Vagina (tissue), 2 donors: ENCODE measurements at regions not wholly inside any gene's neighbourhood (a gene's known extent, or its start where the extent isn't known, plus 50 kb on each side); places are given as distances from the start of the nearest gene placed in this dataset.

Source experiments
- DNase-seq, 2 donors: peaks; one replicate each; pipeline ENCODE4 v3.0.0-alpha.2; 2017; ENCODE audit errors: extremely low spot score in 2 of 2
- H3K27ac ChIP-seq: fragments of 200-600 bp; sonication (generic); one replicate; pipeline ENCODE4 v1.5.1; 2019
- H3K27me3 ChIP-seq: fragments of 200-600 bp; sonication (generic); one replicate; pipeline ENCODE4 v1.5.1; 2019
- H3K36me3 ChIP-seq, 2 donors: fragments of 200-600 bp; sonication (generic); one replicate each; pipeline ENCODE4 v1.5.1; 2017 to 2019
- H3K4me1 ChIP-seq: fragments of 200-600 bp; sonication (generic); one replicate; pipeline ENCODE4 v1.5.1; 2019
- H3K4me3 ChIP-seq, 2 donors: fragments of 200-600 bp; sonication (generic); 1 replicate in 1 of 2; 2 replicates in 1 of 2; pipeline ENCODE4 v1.5.1; 2016 to 2019
- H3K9me3 ChIP-seq: fragments of 200-600 bp; sonication (generic); one replicate; pipeline ENCODE4 v1.5.1; 2019
- POLR2A ChIP-seq, 2 donors: fragments of 450-650 bp; IDR thresholded peaks; one replicate each; pipeline ENCODE4 v1.6.1; 2017; ENCODE audit warnings: antibody characterized with exemption in 2 of 2, mild to moderate bottlenecking in 2 of 2, moderate library complexity in 2 of 2
- POLR2AphosphoS5 ChIP-seq, 2 donors: sonication (generic); formaldehyde crosslinking; IDR thresholded peaks; one replicate each; pipeline ENCODE4 v1.9.0; 2017; ENCODE audit warnings: antibody characterized with exemption in 2 of 2, mild to moderate bottlenecking in 2 of 2, low read depth in 1 of 2; ENCODE audit not compliant: insufficient read depth in 1 of 2
- intact Hi-C: fragments of 100-400 bp; cut with DNase I; formaldehyde crosslinking; loops from one replicate; pipeline ENCODE4 v1.15.1; 2023
- TF ChIP-seq, protein P1 (sequence below), 3 experiments: fragments of 450-650 bp in 2 of 3; fragments of 200-600 bp in 1 of 3; sonication (generic) in 1 of 3; IDR thresholded peaks; one replicate each; pipeline ENCODE4 v1.5.1; 2017 to 2019; ENCODE audit warnings: antibody characterized with exemption in 3 of 3, mild to moderate bottlenecking in 2 of 3, moderate library complexity in 2 of 3

DNA sequence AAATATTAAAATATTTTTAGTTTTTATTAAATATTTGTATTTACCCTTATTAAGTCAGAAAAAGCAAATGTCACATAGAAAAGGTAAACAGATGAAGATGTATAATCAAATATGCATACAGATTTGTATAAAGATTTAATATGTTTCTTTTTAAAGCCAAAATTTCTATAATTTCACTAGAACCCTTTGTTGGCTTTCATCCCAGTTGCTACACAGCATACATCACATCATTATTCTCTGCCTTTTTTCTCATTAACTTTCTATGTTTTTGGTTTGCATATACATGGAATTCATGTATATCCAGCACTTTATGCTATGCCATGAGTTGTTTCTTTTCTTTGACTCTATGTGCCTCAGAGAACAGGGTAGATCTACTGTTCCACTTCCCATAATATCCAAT is 957.9 kb upstream of the ADGRL2 start:
- H3K4me1 ChIP-seq, result no peaks in the 10 kb centered on the region
- DNase-seq, result no peak
- H3K27me3 ChIP-seq, result no peaks in the 10 kb centered on the region
- intact Hi-C loops, result no loop called here
- TF ChIP-seq POLR2AphosphoS5 (IDR thresholded peaks at IDR 0.05; ENCODE audit: insufficient read depth in 1 of 2, low read depth in 1 of 2), result no peak
- TF ChIP-seq POLR2A (IDR thresholded peaks at IDR 0.05), result no peak
- TF ChIP-seq, protein P1, sequence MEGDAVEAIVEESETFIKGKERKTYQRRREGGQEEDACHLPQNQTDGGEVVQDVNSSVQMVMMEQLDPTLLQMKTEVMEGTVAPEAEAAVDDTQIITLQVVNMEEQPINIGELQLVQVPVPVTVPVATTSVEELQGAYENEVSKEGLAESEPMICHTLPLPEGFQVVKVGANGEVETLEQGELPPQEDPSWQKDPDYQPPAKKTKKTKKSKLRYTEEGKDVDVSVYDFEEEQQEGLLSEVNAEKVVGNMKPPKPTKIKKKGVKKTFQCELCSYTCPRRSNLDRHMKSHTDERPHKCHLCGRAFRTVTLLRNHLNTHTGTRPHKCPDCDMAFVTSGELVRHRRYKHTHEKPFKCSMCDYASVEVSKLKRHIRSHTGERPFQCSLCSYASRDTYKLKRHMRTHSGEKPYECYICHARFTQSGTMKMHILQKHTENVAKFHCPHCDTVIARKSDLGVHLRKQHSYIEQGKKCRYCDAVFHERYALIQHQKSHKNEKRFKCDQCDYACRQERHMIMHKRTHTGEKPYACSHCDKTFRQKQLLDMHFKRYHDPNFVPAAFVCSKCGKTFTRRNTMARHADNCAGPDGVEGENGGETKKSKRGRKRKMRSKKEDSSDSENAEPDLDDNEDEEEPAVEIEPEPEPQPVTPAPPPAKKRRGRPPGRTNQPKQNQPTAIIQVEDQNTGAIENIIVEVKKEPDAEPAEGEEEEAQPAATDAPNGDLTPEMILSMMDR (IDR thresholded peaks at IDR 0.05), result no peak
- no peak overlapping the region for H3K27ac ChIP-seq
- no peaks in the 10 kb centered on the region for H3K36me3 ChIP-seq
- H3K9me3 ChIP-seq, result no peaks in the 10 kb centered on the region
- H3K4me3 ChIP-seq, result no peak overlapping the region

- intact Hi-C loops, result no loop called here
- no peak for DNase-seq
- no peak overlapping the region for H3K4me3 ChIP-seq
- TF ChIP-seq POLR2A (IDR thresholded peaks at IDR 0.05) (no peak), POLR2AphosphoS5 (IDR thresholded peaks at IDR 0.05; ENCODE audit: insufficient read depth in 1 of 2, low read depth in 1 of 2) (no peak)
- TF ChIP-seq, protein P1 (IDR thresholded peaks at IDR 0.05), result no peak
- H3K27ac ChIP-seq, result no peak overlapping the region
- no peaks in the 10 kb centered on the region for H3K36me3 ChIP-seq
- no peaks in the 10 kb centered on the region for H3K9me3 ChIP-seq
- no peaks in the 10 kb centered on the region for H3K27me3 ChIP-seq
- no peaks in the 10 kb centered on the region for H3K4me1 ChIP-seq
Observed at GRCh38 chr1:80841261-80841660, 959.5 kb upstream of the ADGRL2 start.

DNA sequence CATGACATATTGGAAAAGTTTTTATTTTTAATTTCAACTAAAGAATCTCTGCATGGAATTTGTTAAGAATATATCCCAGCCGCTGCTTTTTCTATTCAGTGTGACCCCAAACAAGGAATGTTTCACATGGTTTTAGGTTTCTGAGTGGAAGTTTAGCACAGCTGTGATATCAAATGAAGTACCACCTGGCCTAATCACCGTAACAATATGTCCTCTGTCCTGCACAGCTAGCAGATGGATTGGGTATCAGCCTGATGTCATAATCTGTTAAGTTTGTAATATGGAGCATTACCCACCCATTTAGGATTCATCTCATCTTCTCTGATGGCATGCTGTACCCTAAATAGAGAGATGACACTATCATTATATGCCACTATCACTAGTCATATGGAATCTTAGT is 963.7 kb upstream of the ADGRL2 start:
- intact Hi-C loops, result no loop called here
- Histone ChIP-seq H3K4me3 (no peak overlapping the region), H3K9me3 (no peaks in the 10 kb centered on the region), H3K27me3 (no peaks in the 10 kb centered on the region), H3K4me1 (no peaks in the 10 kb centered on the region), H3K36me3 (no peaks in the 10 kb centered on the region), H3K27ac (no peak overlapping the region)
- TF ChIP-seq, protein P1 (IDR thresholded peaks at IDR 0.05), result no peak
- no peak for DNase-seq

DNA sequence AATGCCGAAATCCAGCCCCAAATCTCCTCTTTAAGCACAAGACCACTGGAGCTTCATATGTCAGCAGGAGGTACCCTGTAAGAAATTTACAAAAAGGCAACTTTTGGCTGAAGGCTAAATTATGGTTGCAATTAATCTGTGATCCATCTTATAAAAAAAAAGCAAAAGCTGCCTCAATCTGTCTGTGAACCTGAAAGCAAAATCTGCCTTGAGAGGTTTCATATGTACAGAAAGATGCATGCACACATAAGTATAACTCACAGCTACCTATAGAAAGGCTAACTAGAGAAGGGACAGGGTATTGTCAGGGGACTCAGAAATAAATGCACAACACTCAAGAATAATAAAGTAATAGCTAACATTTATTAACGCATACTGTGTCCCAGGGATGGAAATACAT is 964.2 kb upstream of the ADGRL2 start:
- Histone ChIP-seq H3K36me3 (no peaks in the 10 kb centered on the region), H3K27me3 (no peaks in the 10 kb centered on the region), H3K4me3 (no peak overlapping the region), H3K9me3 (no peaks in the 10 kb centered on the region), H3K4me1 (no peaks in the 10 kb centered on the region), H3K27ac (no peak overlapping the region)
- intact Hi-C loops, result no loop called here
- no peak for DNase-seq
- TF ChIP-seq POLR2AphosphoS5 (IDR thresholded peaks at IDR 0.05; ENCODE audit: insufficient read depth in 1 of 2, low read depth in 1 of 2) (no peak), POLR2A (IDR thresholded peaks at IDR 0.05) (no peak)
- TF ChIP-seq, protein P1 (IDR thresholded peaks at IDR 0.05), result no peak

- H3K4me3 ChIP-seq, result no peak overlapping the region
- intact Hi-C loops, result no loop called here
- no peak overlapping the region for H3K27ac ChIP-seq
Observed at GRCh38 chr1:80827666-80828065, 973.1 kb upstream of the ADGRL2 start.

GRCh38 chr1:80825067-80825466 is 975.7 kb upstream of the ADGRL2 start:
- Histone ChIP-seq H3K9me3 (no peaks in the 10 kb centered on the region), H3K27me3 (no peaks in the 10 kb centered on the region), H3K4me3 (no peak overlapping the region), H3K4me1 (no peaks in the 10 kb centered on the region), H3K27ac (no peak overlapping the region), H3K36me3 (no peaks in the 10 kb centered on the region)
- no peak for TF ChIP-seq POLR2AphosphoS5 (IDR thresholded peaks at IDR 0.05; ENCODE audit: insufficient read depth in 1 of 2, low read depth in 1 of 2)
- TF ChIP-seq POLR2A (IDR thresholded peaks at IDR 0.05), result no peak
- TF ChIP-seq, protein P1 (IDR thresholded peaks at IDR 0.05), result no peak
- intact Hi-C loops, result no loop called here
- DNase-seq, result no peak

More at GRCh38 chr1:80827666-80828065, 973.1 kb upstream of the ADGRL2 start:
- H3K36me3 ChIP-seq, result no peaks in the 10 kb centered on the region
- TF ChIP-seq POLR2AphosphoS5 (IDR thresholded peaks at IDR 0.05; ENCODE audit: insufficient read depth in 1 of 2, low read depth in 1 of 2), result no peak
- no peak for DNase-seq
- no peaks in the 10 kb centered on the region for H3K27me3 ChIP-seq
- H3K4me1 ChIP-seq, result no peaks in the 10 kb centered on the region
- no peaks in the 10 kb centered on the region for H3K9me3 ChIP-seq
